Omental fat pad (tissue), 3 donors: ENCODE measurements at regions not wholly inside any gene's neighbourhood (a gene's known extent, or its start where the extent isn't known, plus 50 kb on each side); places are given as distances from the start of the nearest gene placed in this dataset.
"Not testable (repeated sequence)": the region's sequence is repeated elsewhere in the genome, so short reads cannot be mapped to it uniquely, and the experiment has no call there.

Experiments
- ATAC-seq: fragments of 150-250 bp; one replicate; pipeline ENCODE4 v1.9.1; 2016; ENCODE audit warnings: mild to moderate bottlenecking, moderate library complexity; ENCODE audit not compliant: low FRiP score
- DNase-seq: peaks from one replicate; pipeline ENCODE4 v3.0.0-alpha.2; 2019; ENCODE audit warnings: low spot score
- TF ChIP-seq, protein P1 (sequence below), 3 donors: fragments of 450-650 bp; IDR thresholded peaks; one replicate each; pipeline ENCODE4 v1.5.1; 2016 to 2017; ENCODE audit warnings: antibody characterized with exemption in 3 of 3, mild to moderate bottlenecking in 3 of 3, moderate library complexity in 2 of 3

- ATAC-seq (no peak), DNase-seq (no peak)
- TF ChIP-seq, protein P1, sequence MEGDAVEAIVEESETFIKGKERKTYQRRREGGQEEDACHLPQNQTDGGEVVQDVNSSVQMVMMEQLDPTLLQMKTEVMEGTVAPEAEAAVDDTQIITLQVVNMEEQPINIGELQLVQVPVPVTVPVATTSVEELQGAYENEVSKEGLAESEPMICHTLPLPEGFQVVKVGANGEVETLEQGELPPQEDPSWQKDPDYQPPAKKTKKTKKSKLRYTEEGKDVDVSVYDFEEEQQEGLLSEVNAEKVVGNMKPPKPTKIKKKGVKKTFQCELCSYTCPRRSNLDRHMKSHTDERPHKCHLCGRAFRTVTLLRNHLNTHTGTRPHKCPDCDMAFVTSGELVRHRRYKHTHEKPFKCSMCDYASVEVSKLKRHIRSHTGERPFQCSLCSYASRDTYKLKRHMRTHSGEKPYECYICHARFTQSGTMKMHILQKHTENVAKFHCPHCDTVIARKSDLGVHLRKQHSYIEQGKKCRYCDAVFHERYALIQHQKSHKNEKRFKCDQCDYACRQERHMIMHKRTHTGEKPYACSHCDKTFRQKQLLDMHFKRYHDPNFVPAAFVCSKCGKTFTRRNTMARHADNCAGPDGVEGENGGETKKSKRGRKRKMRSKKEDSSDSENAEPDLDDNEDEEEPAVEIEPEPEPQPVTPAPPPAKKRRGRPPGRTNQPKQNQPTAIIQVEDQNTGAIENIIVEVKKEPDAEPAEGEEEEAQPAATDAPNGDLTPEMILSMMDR (IDR thresholded peaks at IDR 0.05): no peak
Measured at GRCh38 chr6:160871320-160871719, 120.2 kb upstream of the MAP3K4 start.

DNA sequence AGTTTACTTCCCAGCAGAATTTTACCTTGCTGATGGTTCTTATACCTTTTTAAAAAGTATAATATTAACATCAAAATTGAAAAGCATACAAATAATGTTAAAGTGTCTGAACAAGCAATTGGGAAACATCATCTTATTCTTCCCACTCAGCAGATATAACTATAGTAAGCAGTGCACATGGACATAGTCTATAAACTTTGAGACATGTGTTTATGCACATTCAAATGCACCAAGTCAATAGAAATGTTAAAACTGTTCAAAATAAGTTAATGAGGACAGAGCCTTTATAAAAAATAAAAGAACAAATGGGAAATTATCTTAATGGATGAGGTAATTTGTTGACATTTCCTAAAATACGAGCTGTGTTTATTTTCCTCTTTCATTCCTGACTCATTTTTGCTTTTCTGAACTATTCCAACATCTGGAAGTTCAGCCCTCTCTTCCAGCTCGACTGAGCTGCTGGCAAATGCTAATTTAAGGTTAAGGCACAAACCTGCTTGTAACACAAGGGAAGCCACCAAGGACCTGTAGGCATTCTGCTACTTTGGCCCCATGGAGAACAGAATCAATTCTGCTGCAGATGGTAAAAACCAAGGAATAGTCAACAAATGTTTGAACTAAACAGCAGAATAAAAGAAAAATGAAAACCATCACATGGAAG lies 110.3 kb upstream of the MAP3K4 start:
- TF ChIP-seq, protein P1 (IDR thresholded peaks at IDR 0.05): no peak
- no peak for ATAC-seq
- DNase-seq: no peak

DNA sequence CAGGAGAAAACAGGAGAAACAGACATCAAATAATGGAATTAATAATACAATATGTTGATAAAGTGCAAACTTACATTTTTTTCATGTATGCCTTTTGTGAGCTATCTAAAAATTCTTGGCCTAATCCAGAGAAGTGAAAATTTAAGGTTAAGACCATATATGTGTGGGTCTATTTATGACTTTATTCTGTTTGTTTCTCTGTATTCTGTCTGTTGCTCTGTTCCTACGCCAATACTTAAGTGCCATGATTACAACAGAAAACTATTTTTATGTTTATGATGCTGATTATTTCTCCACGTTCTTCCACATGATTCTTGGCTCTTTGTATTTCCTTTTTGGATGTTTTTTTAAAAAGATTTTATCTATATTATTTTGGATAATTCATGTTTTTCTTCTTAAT lies 109.6 kb upstream of the MAP3K4 start:
- no peak for DNase-seq
- TF ChIP-seq, protein P1 (IDR thresholded peaks at IDR 0.05): no peak
- no peak for ATAC-seq

DNA sequence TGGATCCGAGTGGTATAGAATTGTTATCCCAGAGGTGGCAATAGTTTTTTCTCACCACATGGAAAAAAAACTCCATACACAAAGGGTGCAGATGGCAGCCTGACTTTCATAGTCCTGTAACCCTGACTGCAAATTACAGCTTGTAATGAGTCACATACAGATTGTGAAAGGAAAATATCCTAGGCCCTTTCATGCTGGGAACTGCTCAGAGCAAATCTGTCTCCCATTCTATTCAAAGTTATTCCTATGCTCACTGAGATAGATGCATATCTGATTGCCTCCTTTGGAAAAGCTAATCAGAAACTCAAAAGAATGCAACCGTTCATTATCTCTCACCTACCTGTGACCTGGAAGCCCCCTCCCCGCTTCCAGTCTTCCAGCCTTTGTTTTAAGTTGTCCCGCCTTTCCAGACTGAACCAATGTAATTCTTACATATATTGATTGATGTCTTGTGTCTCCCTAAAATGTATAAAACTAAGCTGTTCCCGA lies 108.7 kb upstream of the MAP3K4 start:
- DNase-seq (no peak), ATAC-seq (no peak)
- TF ChIP-seq, protein P1 (IDR thresholded peaks at IDR 0.05): no peak

DNA sequence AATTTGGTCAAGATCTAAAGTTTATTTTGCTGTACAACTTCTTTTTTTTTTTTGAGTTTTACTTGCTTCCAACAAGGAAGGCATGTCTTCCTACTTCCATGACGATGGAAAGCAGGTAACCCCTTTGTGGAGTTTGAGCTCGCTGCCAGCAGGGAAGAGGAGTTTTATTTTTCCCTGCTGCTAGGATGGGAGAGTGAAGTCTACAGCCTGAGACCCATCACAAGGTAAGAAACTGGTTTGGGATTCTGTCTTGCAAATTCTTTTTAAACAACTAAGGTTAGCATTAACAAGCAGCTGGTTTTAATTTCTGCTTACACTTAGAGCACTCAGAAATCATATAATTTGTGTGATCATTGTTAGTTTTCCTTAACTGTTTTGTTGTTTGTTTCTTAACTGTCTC lies 108.0 kb upstream of the MAP3K4 start:
- ATAC-seq (no peak), DNase-seq (no peak)
- TF ChIP-seq, protein P1 (IDR thresholded peaks at IDR 0.05): no peak

DNA sequence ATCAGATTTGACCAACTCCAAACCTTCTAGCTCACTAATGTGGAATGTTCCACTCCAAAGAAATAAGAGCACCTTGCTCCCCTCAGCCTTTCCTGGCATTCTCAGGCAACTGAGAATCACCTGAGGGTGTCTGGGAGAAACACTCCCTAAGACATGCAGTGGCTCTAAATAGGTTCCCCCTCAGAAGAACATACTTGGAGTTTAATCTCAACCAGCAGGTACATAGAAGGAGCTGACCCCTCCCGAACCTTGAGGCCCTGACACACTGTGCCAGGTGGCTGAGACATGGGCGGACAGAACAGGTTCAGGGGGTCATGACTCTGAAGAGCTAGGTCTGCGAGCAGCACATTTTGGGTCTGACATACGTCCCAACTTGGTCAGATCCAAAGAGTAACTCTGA lies 107.6 kb upstream of the MAP3K4 start:
- no peak for ATAC-seq
- TF ChIP-seq, protein P1 (IDR thresholded peaks at IDR 0.05): no peak
- DNase-seq: no peak

- ATAC-seq, DNase-seq: not testable (repeated sequence)
Measured at GRCh38 chr6:160889148-160889547, 102.4 kb upstream of the MAP3K4 start.
